Choroid plexus epithelial cell (primary cell): ENCODE measurements at regions not wholly inside any gene's neighbourhood (a gene's known extent, or its start where the extent isn't known, plus 50 kb on each side); places are given as distances from the start of the nearest gene placed in this dataset.

ENCODE experiments used
- DNase-seq: peaks from one replicate; pipeline ENCODE4 v3.0.0-alpha.2; 2010; ENCODE audit warnings: low read depth
- H3K4me3 ChIP-seq: 2 replicates; pipeline ENCODE4 v1.5.1; 2011; ENCODE audit warnings: low read depth, mild to moderate bottlenecking, control low read depth, low read length, moderate library complexity
- CTCF ChIP-seq: conservative IDR thresholded peaks from 2 replicates; pipeline ENCODE4 v1.5.1; 2011; ENCODE audit warnings: low read depth, mild to moderate bottlenecking, control low read depth, inconsistent platforms, low read length, moderate library complexity

DNA sequence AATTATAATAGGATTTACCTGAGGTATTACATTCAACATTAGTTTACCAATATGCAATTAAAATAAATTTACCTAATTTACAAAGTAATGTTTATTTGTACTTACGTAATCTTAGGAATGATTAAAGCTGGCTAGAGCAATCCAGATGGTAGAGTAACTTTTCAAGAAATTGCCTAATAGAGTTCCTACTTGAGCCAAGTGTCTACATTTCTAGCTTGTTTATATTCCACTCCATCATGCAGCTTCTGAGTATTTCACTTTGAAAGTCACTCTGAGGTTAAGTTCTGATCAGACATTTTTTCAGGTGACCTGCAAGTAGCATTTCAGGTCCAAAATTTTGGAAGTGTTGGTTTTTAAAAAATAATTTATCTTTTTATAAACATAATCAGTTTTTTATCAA is 1080.7 kb downstream of the TRHDE start:
- DNase-seq, result no peak
- H3K4me3 ChIP-seq, result no peak overlapping the region
- no peak for TF ChIP-seq CTCF

- no peak for DNase-seq
These were observed 1089.1 kb downstream of the TRHDE start for GRCh38 chr12:73361156-73361863.

DNA sequence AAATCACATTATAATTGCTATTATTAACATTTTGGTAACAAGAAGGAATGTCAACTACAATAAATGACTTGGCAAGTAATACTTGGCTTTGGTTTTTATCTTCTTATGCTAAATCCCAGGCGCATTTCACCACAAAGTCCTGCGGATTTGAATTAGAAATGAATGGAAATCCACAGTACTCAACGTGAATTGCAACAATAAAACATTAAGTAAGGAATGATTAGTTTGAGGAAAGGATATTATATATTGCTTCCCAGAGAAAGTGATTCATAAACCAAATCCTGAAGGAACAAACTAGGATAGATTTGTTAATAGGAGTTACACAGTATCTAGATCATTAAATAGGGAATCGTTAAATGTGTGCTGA is 1089.7 kb downstream of the TRHDE start:
- TF ChIP-seq CTCF, result no peak
- no peak for DNase-seq
- H3K4me3 ChIP-seq, result no peak overlapping the region

More at GRCh38 chr12:73361156-73361863, 1089.1 kb downstream of the TRHDE start:
- no peak overlapping the region for H3K4me3 ChIP-seq
- no peak for TF ChIP-seq CTCF

DNA sequence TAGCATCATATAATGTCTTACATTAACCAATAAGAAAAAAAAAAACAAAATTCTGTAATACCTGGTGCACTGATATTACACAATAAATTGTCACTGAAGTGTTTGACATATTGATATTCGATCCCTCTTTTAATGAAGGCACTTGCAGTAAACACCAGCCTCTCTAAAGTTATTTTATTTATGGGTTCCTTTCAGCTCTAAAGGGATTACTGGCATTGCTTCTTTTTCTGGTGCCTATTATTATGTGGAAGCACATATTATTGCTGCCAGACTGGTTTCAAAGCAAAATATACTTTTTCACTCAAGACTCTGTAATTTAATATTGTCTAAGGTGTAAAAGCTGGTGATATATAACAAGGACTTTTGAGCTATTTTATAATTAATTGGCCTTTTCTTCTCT is 1090.5 kb downstream of the TRHDE start:
- no peak for TF ChIP-seq CTCF
- no peak overlapping the region for H3K4me3 ChIP-seq
- no peak for DNase-seq

DNA sequence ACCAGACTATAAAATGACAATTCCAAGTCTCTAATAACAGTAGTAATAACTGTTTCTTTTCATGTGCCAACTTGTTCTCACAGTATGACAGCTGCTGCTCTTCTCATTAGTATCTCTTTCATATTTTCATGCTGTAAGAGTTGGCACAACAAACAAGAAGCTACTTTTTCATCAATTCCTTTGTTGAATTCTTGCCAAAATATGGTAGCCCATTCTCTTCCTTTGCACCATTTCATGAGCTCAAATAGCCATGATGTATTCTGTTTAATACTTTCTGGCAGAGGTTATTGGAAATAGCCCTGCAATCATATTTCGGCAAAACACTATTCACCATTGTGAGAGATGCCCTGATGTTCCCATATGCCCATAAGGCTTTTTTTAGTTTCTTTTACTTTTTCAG is 1100.7 kb downstream of the TRHDE start:
- no peak for TF ChIP-seq CTCF
- H3K4me3 ChIP-seq, result no peak overlapping the region
- no peak for DNase-seq

DNA sequence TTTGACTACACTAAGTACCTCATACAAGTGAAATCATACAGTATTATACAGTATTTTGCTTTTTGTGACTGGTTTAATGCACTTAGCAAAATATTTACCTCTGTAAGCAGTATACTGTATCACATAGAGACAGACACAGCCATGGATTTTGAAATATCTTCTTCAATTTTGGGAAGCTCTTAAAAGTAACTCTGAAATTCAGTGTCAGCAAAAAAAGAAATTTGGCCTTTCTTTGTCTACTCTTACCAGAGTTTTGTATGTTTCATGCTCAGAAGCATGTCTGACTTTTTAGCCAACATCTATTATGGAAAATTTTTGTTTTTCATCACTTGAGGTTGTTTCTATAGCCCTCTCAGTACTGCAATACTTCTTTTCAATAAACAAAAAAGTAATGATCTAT is 1102.2 kb downstream of the TRHDE start:
- no peak for DNase-seq
- no peak overlapping the region for H3K4me3 ChIP-seq
- no peak for TF ChIP-seq CTCF

GRCh38 chr12:73383584-73384222 is 1111.5 kb downstream of the TRHDE start:
- no peak for DNase-seq
- TF ChIP-seq CTCF, result no peak
- H3K4me3 ChIP-seq, result no peak overlapping the region
